Esophagus squamous epithelium (tissue), 4 donors: ENCODE measurements at regions not wholly inside any gene's neighbourhood (a gene's known extent, or its start where the extent isn't known, plus 50 kb on each side); places are given as distances from the start of the nearest gene placed in this dataset.

Experiments used
- CTCF ChIP-seq, 6 experiments: fragments of 450-650 bp in 4 of 6; fragments of 200-600 bp in 2 of 6; sonication (generic) in 2 of 6; IDR thresholded peaks; one replicate each; pipeline ENCODE4 v1.5.1; 2016 to 2019; ENCODE audit warnings: antibody characterized with exemption in 6 of 6, mild to moderate bottlenecking in 4 of 6, moderate library complexity in 4 of 6
- POLR2A ChIP-seq, 4 donors: fragments of 450-650 bp; IDR thresholded peaks; one replicate each; pipeline ENCODE4 v1.6.1; 2017; ENCODE audit warnings: antibody characterized with exemption in 4 of 4, mild to moderate bottlenecking in 4 of 4, moderate library complexity in 3 of 4

- TF ChIP-seq CTCF (IDR thresholded peaks at IDR 0.05) (peak; percentile 59 to 83 (median 75)), POLR2A (IDR thresholded peaks at IDR 0.05) (no peak)
Measured at GRCh38 chr1:67532452-67533216, 102.4 kb upstream of the SERBP1 start.
